Endothelial cell of umbilical vein (primary cell): ENCODE measurements at regions not wholly inside any gene's neighbourhood (a gene's known extent, or its start where the extent isn't known, plus 50 kb on each side); places are given as distances from the start of the nearest gene placed in this dataset.

ENCODE experiments used
- BruUV-seq: library from RNA; stranded (reverse); fragments of 400-500 nt; replicated peaks from 2 replicates; lab custom pipeline; 2021; lab: Mats Ljungman, UMichigan
- CTCF ChIA-PET: fragments of 300-600, 350-600 bp; sonication (Branson Sonifier 250); formaldehyde crosslinking; loops from one replicate; lab custom pipeline; 2021; ENCODE audit warnings: antibody characterized with exemption, inconsistent platforms; lab: Charles Lee
- POLR2A ChIA-PET: fragments of 300-600, 350-600 bp; sonication (Branson Sonifier 250); formaldehyde crosslinking; loops from one replicate; lab custom pipeline; 2021; ENCODE audit warnings: antibody characterized with exemption, inconsistent platforms; lab: Charles Lee
- DNase-seq: peaks from one replicate; pipeline ENCODE4 v3.0.0-alpha.2; 2011; ENCODE audit warnings: low read depth, low spot score
- FAIRE-seq: peaks from 2 replicates; lab custom pipeline; 2011; peaks lifted over from hg19 to GRCh38; lab: Jason Lieb, UNC
- H2AFZ ChIP-seq: 2 replicates; pipeline ENCODE4 v1.6.0; 2012; ENCODE audit warnings: low read depth, low read length, control low read depth, inconsistent platforms
- H3K27ac ChIP-seq: 2 replicates; pipeline ENCODE4 v1.5.1; 2011; ENCODE audit warnings: low read depth, mild to moderate bottlenecking, control low read depth, low read length, moderate library complexity; ENCODE audit not compliant: insufficient read depth
- H3K27me3 ChIP-seq, 2 experiments: 2 replicates each; pipeline versions ENCODE4 v1.6.0 to v1.6.1; 2011; ENCODE audit warnings: low read length in 2 of 2, mixed read lengths in 1 of 2; ENCODE audit not compliant: control insufficient read depth in 2 of 2, insufficient read depth in 2 of 2
- H3K36me3 ChIP-seq, 2 experiments: 2 replicates in 1 of 2; 3 replicates in 1 of 2; pipeline ENCODE4 v1.5.1; 2011; ENCODE audit warnings: low read length in 2 of 2, mild to moderate bottlenecking in 1 of 2, moderate library complexity in 1 of 2; ENCODE audit not compliant: control insufficient read depth in 2 of 2, insufficient read depth in 2 of 2; ENCODE audit errors: extremely low read depth in 1 of 2
- H3K4me1 ChIP-seq: 3 replicates; pipeline ENCODE4 v1.5.1; 2011; ENCODE audit warnings: mild to moderate bottlenecking, low read length; ENCODE audit not compliant: control insufficient read depth, insufficient read depth; ENCODE audit errors: extremely low read depth
- H3K4me2 ChIP-seq: 2 replicates; pipeline ENCODE4 v1.6.1; 2011; ENCODE audit warnings: low read length, control low read depth, mixed read lengths; ENCODE audit not compliant: insufficient read depth
- H3K4me3 ChIP-seq, 3 experiments: fragments of 200-600 bp in 1 of 3; sonication (generic), shearing (Covaris generic) in 1 of 3; replicated peaks in 1 of 3; 2 replicates each; pipeline ENCODE4 v1.5.1; 2011 to 2016; ENCODE audit warnings: control low read depth in 3 of 3, low read length in 3 of 3, mild to moderate bottlenecking in 2 of 3, inconsistent platforms in 1 of 3, low read depth in 1 of 3, moderate library complexity in 1 of 3; ENCODE audit not compliant: insufficient read depth in 1 of 3
- H3K79me2 ChIP-seq: 2 replicates; pipeline ENCODE4 v1.6.0; 2012; ENCODE audit warnings: low read length, inconsistent platforms; ENCODE audit not compliant: control insufficient read depth, insufficient read depth
- H3K9ac ChIP-seq: replicated peaks from 2 replicates; pipeline ENCODE3; 2011; ENCODE audit warnings: low read length, control low read depth; ENCODE audit not compliant: insufficient read depth; ENCODE audit errors: extremely low read depth
- H3K9me1 ChIP-seq: replicated peaks from 3 replicates; pipeline ENCODE4 v1.6.0; 2011; ENCODE audit warnings: mild to moderate bottlenecking, low read length; ENCODE audit not compliant: control insufficient read depth, insufficient read depth; ENCODE audit errors: extremely low read depth
- H3K9me3 ChIP-seq: replicated peaks from 2 replicates; pipeline ENCODE4 v1.5.1; 2012; ENCODE audit warnings: low read length, inconsistent platforms; ENCODE audit not compliant: control insufficient read depth, insufficient read depth
- H4K20me1 ChIP-seq: replicated peaks from 2 replicates; pipeline ENCODE3; 2011; ENCODE audit warnings: mild to moderate bottlenecking, low read length; ENCODE audit not compliant: control insufficient read depth, insufficient read depth; ENCODE audit errors: extremely low read depth
- CTCF ChIP-seq, 2 donors: IDR thresholded peaks; 1 replicate in 1 of 2; 2 replicates in 1 of 2; pipeline ENCODE4 v1.5.1; 2011; ENCODE audit warnings: low read length in 2 of 2, mild to moderate bottlenecking in 2 of 2, moderate library complexity in 2 of 2, control low read depth in 1 of 2, inconsistent platforms in 1 of 2, low read depth in 1 of 2; ENCODE audit not compliant: insufficient read depth in 1 of 2; ENCODE audit errors: extremely low read depth in 1 of 2
- EZH2 ChIP-seq: IDR thresholded peaks from 2 replicates; pipeline ENCODE4 v1.6.1; 2012; ENCODE audit warnings: borderline replicate concordance, low read depth, mild to moderate bottlenecking, moderate library complexity, low read length, inconsistent platforms; ENCODE audit not compliant: severe bottlenecking
- FOS ChIP-seq: IDR thresholded peaks from 2 replicates; pipeline ENCODE4 v1.6.1; 2011; ENCODE audit warnings: mild to moderate bottlenecking, low read length, moderate library complexity, borderline replicate concordance; ENCODE audit not compliant: insufficient read depth
- GATA2 ChIP-seq: IDR thresholded peaks from 2 replicates; pipeline ENCODE4 v1.7.0; 2011; ENCODE audit warnings: low read depth, mild to moderate bottlenecking, moderate library complexity, mixed read lengths, low read length; ENCODE audit not compliant: insufficient read length, insufficient read depth
- JUN ChIP-seq: IDR thresholded peaks from 2 replicates; pipeline ENCODE4 v1.6.1; 2011; ENCODE audit warnings: borderline replicate concordance, low read depth; ENCODE audit not compliant: insufficient read length, insufficient read depth
- MAX ChIP-seq: IDR thresholded peaks from 2 replicates; pipeline ENCODE4 v1.6.1; 2011; ENCODE audit not compliant: insufficient read depth, insufficient read length
- MYC ChIP-seq: IDR thresholded peaks from one replicate; pipeline ENCODE4 v1.6.1; 2011; ENCODE audit warnings: mild to moderate bottlenecking, low read depth, low read length
- POLR2A ChIP-seq: IDR thresholded peaks from 2 replicates; pipeline ENCODE4 v1.6.1; 2012; ENCODE audit warnings: low read depth, mild to moderate bottlenecking, control low read depth, low read length
- POLR2AphosphoS5 ChIP-seq: IDR thresholded peaks from 2 replicates; pipeline ENCODE4 v1.6.1; 2012; ENCODE audit warnings: low read depth, mild to moderate bottlenecking, control low read depth, low read length, moderate library complexity; ENCODE audit not compliant: insufficient read depth
- dilution Hi-C: fragments of 300-500 bp; cut with MboI; formaldehyde crosslinking; loops from one replicate; pipeline ENCODE4 v1.15.0; 2019; ENCODE audit warnings: low sequenced_read_pairs; ENCODE audit not compliant: extremely low pct_ligation_motif_present
- intact Hi-C: fragments of 100-400 bp; cut with micrococcal nuclease; formaldehyde crosslinking; loops from one replicate; pipeline ENCODE4 v1.10.0; 2022

GRCh38 chr20:52459150-52459549, 267.6 kb upstream of the ZFP64 start:
- no peaks in the 10 kb centered on the region for H3K79me2 ChIP-seq
- no peaks in the 10 kb centered on the region for H3K9me3 ChIP-seq
- no peaks in the 10 kb centered on the region for H3K9me1 ChIP-seq
- no peak overlapping the region for H3K27ac ChIP-seq
- DNase-seq (no peak), FAIRE-seq (no peak)
- no peak overlapping the region for H3K4me3 ChIP-seq
- H3K4me2 ChIP-seq: no peak overlapping the region
- H2AFZ ChIP-seq: no peak overlapping the region
- no peaks in the 10 kb centered on the region for H3K27me3 ChIP-seq
- BruUV-seq: no TSS peak
- dilution Hi-C loops: no loop called here
- H3K4me1 ChIP-seq: no peaks in the 10 kb centered on the region
- ChIA-PET POLR2A (no interaction called here), CTCF (no interaction called here)
- no peaks in the 10 kb centered on the region for H3K36me3 ChIP-seq
- no peaks in the 10 kb centered on the region for H4K20me1 ChIP-seq
- H3K9ac ChIP-seq: no peak overlapping the region
- intact Hi-C loops: no loop called here
- TF ChIP-seq JUN: no peak
- TF ChIP-seq POLR2AphosphoS5: no peak
- no peak for TF ChIP-seq EZH2
- no peak for TF ChIP-seq MAX
- no peak for TF ChIP-seq FOS
- TF ChIP-seq POLR2A: no peak
- TF ChIP-seq CTCF (IDR thresholded peaks at IDR 0.05; ENCODE audit: extremely low read depth in 1 of 2, insufficient read depth in 1 of 2, low read depth in 1 of 2, low read length in 2 of 2): no peak
- no peak for TF ChIP-seq GATA2
- no peak for TF ChIP-seq MYC
